GM12865 (cell line): ENCODE measurements at regions not wholly inside any gene's neighbourhood (a gene's known extent, or its start where the extent isn't known, plus 50 kb on each side); places are given as distances from the start of the nearest gene placed in this dataset.

Experiments
- DNase-seq: peaks from one replicate; pipeline ENCODE4 v3.0.0; 2010; ENCODE audit warnings: low read depth
- H3K4me3 ChIP-seq: 2 replicates; pipeline ENCODE4 v1.5.1; 2011; ENCODE audit warnings: mild to moderate bottlenecking, low read depth, low read length, control low read depth
- CTCF ChIP-seq: IDR thresholded peaks from 2 replicates; pipeline ENCODE4 v1.5.1; 2011; ENCODE audit warnings: low read length, control low read depth, low read depth, inconsistent platforms; ENCODE audit not compliant: insufficient read depth; ENCODE audit errors: missing control alignments

- no peak overlapping the region for H3K4me3 ChIP-seq
- TF ChIP-seq CTCF, result no peak
- DNase-seq, result no peak
Measured at GRCh38 chr7:46492466-46492865, 571.4 kb upstream of the IGFBP3 start.

DNA sequence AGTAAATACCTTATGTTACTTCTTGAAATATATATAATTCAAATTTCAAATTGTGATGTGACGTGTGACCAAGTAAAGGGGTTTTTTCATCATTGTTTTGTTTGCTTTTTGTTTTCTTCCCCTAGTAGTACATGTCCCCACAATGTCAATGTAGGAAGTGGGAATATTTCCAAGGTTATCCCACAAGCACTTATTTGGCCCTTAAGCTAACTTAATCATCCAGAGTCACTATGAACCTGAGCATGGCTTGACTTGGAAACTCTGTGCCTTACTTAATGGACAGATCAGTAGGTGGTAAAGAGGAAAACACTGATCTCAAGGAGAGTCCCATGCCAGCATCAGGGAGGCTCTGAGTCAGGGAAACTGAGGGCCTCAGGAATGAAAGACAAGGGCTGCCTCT lies 569.3 kb upstream of the IGFBP3 start:
- no peak overlapping the region for H3K4me3 ChIP-seq
- TF ChIP-seq CTCF, result no peak
- no peak for DNase-seq

DNA sequence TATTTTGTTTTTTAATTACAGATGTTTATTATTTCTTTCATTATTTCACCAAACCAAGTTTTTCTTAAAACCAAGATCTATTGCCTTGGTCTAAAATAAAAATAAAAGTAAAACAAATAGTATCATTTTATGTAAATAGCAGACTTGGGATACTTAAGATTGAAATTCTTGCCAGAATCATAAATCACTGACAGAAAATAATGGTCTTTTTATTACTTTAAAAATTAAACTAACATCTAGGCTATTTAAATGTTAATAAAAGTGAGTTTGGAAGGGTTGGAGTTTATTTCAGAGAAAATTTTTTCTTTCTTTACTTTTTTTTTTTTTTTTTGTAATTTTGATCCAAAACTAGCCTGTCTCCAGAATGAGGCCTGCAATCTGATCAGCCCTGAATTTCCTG lies 568.0 kb upstream of the IGFBP3 start:
- DNase-seq, result no peak
- no peak overlapping the region for H3K4me3 ChIP-seq
- TF ChIP-seq CTCF, result no peak

DNA sequence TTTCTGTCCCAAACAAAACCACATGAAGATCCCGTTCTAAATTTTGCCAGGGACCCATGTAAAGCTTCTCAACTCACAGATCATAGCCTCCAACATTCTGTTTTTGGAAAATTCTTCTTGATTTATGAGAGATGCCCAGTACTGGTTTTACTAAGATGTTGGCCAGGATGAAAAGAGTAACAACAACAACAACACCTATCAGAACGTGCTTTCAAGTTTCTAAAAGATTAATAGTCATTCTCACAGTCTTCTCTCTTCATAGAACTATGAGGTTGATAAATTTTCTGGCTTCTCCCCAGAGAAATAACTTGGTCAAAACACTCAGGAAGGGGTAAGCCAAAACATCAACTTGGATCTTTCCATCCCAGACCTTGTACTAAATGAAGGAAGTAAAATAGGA lies 567.5 kb upstream of the IGFBP3 start:
- DNase-seq, result no peak
- no peak for TF ChIP-seq CTCF
- H3K4me3 ChIP-seq, result no peak overlapping the region

DNA sequence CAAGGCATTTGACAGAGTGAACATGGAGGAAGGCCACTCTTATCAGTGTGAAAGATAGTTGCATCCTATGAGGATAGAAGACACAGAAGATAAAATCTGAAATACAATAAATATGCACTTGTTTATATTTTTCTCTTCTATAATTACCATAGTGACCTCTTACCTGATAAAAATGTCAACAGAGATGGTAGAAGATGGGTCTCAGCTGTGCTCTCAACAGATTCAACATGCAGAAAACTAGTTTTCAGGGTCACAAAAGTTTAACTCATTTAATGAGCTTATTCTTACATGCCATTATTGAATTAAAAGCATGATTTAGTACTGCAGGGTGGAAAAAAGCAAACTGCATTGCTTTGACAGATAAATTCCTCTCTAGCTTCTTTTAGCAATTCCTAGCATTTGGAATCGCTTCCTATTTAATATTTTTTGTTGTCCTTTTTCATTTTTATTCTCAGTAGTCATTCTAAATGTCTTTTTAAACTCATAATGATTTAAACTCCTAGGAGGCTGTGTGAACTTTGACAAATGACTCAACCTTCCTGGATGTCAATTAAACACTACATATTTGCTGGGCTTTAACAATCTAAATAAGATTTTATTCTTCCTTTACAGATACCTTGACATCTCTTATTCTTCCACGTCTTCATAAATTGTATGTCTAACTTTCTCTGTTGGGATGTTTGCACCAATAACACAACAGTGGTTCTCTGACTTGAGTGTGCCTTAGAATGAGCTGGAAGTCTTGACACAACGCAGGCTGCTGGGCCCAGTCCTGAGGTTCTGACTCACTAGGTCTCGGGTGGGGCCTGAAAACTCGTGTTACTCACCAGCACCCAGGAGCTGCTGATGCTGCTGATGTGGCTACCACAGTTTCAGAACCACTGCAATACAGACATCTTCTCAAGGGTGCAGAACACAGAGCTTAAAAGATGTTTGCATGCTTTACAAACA lies 565.5 kb upstream of the IGFBP3 start:
- DNase-seq, result peak; percentile 14
- H3K4me3 ChIP-seq, result no peak overlapping the region
- no peak for TF ChIP-seq CTCF

DNA sequence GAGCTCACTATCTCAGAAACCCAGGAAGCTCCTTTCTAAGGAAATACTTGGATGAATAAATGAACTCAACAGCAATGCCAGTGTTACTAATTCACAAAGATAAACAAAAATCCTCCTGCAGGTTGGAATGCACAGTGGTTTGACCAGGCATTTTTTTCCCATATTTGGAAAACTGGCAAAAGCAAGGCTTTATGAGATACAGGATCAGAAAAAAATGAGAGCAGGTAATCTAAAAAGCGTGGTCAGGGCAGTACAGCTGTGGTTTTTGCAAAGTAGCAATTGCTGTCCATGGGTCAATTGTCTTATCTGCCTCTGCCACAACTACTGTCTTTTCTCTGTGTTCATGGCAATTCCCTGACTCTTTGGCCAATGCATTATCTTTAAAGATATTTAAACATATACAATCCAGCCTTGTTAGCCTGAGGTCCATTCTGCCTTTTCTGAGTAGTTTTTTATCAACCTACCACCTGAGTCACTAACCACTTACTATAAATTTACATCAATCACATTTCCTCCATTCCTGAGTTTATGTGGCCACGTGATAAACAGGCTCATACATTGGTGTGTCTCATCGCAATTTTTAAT lies 564.5 kb upstream of the IGFBP3 start:
- H3K4me3 ChIP-seq, result no peak overlapping the region
- no peak for DNase-seq

More for the DNA sequence above, 564.5 kb upstream of the IGFBP3 start:
- no peak for TF ChIP-seq CTCF
